ENCODE measurements at regions not wholly inside any gene's neighbourhood (a gene's known extent, or its start where the extent isn't known, plus 50 kb on each side); places are given as distances from the start of the nearest gene placed in this dataset.

DNA sequence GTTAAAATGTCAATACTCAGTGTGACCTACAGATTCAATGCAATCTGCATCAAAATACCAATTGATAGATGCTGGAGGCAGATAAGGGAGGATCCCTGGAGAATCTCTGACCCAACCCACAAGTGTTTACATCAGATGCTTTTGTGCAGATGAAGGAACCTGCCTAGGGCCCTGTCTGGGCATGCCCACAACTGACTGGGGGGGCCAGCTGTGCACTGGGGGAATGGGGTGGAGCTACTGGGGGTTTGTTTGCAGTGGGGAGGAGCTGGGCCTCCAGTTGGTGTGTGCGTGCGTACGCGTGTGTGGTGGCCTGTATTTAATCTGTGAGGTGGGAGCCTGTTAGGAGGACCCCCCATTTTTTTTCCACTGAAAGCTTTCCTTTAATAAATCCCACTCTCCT, 244.9 kb downstream of the TRIM36 start:
- TF ChIP-seq ELF1 (IDR thresholded peaks at IDR 0.05; ENCODE audit: borderline replicate concordance, low read depth), result no peak
- TF ChIP-seq POLR2AphosphoS5 (IDR thresholded peaks at IDR 0.05; ENCODE audit: low read depth, low read length), result no peak
- TF ChIP-seq SRF (IDR thresholded peaks at IDR 0.05; ENCODE audit: low read depth), result no peak
- TF ChIP-seq, protein P1, sequence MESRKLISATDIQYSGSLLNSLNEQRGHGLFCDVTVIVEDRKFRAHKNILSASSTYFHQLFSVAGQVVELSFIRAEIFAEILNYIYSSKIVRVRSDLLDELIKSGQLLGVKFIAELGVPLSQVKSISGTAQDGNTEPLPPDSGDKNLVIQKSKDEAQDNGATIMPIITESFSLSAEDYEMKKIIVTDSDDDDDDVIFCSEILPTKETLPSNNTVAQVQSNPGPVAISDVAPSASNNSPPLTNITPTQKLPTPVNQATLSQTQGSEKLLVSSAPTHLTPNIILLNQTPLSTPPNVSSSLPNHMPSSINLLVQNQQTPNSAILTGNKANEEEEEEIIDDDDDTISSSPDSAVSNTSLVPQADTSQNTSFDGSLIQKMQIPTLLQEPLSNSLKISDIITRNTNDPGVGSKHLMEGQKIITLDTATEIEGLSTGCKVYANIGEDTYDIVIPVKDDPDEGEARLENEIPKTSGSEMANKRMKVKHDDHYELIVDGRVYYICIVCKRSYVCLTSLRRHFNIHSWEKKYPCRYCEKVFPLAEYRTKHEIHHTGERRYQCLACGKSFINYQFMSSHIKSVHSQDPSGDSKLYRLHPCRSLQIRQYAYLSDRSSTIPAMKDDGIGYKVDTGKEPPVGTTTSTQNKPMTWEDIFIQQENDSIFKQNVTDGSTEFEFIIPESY (IDR thresholded peaks at IDR 0.05; ENCODE audit: extremely low read depth, insufficient replicate concordance, low read length), result no peak
- TF ChIP-seq, protein P2, sequence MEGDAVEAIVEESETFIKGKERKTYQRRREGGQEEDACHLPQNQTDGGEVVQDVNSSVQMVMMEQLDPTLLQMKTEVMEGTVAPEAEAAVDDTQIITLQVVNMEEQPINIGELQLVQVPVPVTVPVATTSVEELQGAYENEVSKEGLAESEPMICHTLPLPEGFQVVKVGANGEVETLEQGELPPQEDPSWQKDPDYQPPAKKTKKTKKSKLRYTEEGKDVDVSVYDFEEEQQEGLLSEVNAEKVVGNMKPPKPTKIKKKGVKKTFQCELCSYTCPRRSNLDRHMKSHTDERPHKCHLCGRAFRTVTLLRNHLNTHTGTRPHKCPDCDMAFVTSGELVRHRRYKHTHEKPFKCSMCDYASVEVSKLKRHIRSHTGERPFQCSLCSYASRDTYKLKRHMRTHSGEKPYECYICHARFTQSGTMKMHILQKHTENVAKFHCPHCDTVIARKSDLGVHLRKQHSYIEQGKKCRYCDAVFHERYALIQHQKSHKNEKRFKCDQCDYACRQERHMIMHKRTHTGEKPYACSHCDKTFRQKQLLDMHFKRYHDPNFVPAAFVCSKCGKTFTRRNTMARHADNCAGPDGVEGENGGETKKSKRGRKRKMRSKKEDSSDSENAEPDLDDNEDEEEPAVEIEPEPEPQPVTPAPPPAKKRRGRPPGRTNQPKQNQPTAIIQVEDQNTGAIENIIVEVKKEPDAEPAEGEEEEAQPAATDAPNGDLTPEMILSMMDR (IDR thresholded peaks at IDR 0.05 in 2 of 3, conservative IDR thresholded peaks at IDR 0.05 in 1 of 3; ENCODE audit: borderline replicate concordance in 1 of 3, insufficient read depth in 1 of 3, low read depth in 2 of 3, low read length in 2 of 3), result no peak
- no peak for TF ChIP-seq ZFX (IDR thresholded peaks at IDR 0.05)
- no peak for TF ChIP-seq RAD21 (IDR thresholded peaks at IDR 0.05; ENCODE audit: low read depth)
- TF ChIP-seq TCF7L2 (IDR thresholded peaks at IDR 0.05; ENCODE audit: borderline replicate concordance, extremely low read depth, insufficient read depth, insufficient read length), result no peak
- no peak for TF ChIP-seq CEBPB (IDR thresholded peaks at IDR 0.05; ENCODE audit: low read depth)
- no peak for TF ChIP-seq CBX3 (IDR thresholded peaks at IDR 0.05; ENCODE audit: low read depth)
- TF ChIP-seq FOSL1 (IDR thresholded peaks at IDR 0.05; ENCODE audit: low read depth), result no peak
- no peak for TF ChIP-seq ZNF274 (IDR thresholded peaks at IDR 0.05; ENCODE audit: low read depth, low read length)
- no peak for TF ChIP-seq EZH2 (IDR thresholded peaks at IDR 0.05)
- TF ChIP-seq POLR2A (IDR thresholded peaks at IDR 0.05; ENCODE audit: borderline replicate concordance, extremely low read depth, insufficient read depth, insufficient read length), result no peak
- TF ChIP-seq SIN3A (IDR thresholded peaks at IDR 0.05; ENCODE audit: low read depth), result no peak
- TF ChIP-seq, protein P3, sequence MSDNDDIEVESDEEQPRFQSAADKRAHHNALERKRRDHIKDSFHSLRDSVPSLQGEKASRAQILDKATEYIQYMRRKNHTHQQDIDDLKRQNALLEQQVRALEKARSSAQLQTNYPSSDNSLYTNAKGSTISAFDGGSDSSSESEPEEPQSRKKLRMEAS (IDR thresholded peaks at IDR 0.05), result no peak
- TF ChIP-seq YY1 (IDR thresholded peaks at IDR 0.05; ENCODE audit: extremely low read depth, insufficient replicate concordance, low read depth, low read length), result no peak
- no peaks in the 10 kb centered on the region for H3K27me3 ChIP-seq (ENCODE audit: insufficient read depth, low read length)
- no peak overlapping the region for H3K4me3 ChIP-seq (replicated peaks in 1 of 2; ENCODE audit: low read depth in 1 of 2, low read length in 2 of 2)
- no peak overlapping the region for H2AFZ ChIP-seq (ENCODE audit: low read depth, low read length, poor library complexity, severe bottlenecking)
- no peak overlapping the region for H3K9ac ChIP-seq (ENCODE audit: low read length)
- no peak for DNase-seq (ENCODE audit: low read depth, low spot score)
- H3K79me2 ChIP-seq (ENCODE audit: insufficient read depth, low read length), result no peaks in the 10 kb centered on the region
- no peaks in the 10 kb centered on the region for H3K4me1 ChIP-seq (ENCODE audit: control insufficient read depth in 1 of 2, insufficient read depth in 2 of 2, low read length in 2 of 2)
- no peak overlapping the region for H3K4me2 ChIP-seq (ENCODE audit: low read length)
- intact Hi-C loops (cut with micrococcal nuclease), result no loop called here
- CTCF ChIA-PET, result no interaction called here
- POLR2A ChIA-PET, result no interaction called here
- RAD21 ChIA-PET (ENCODE audit: low non-redundant PET in 1 of 2, low total read pairs in 2 of 2, uncharacterized antibody in 2 of 2, unreplicated experiment in 2 of 2), result no interaction called here
- BruUV-seq (replicated peaks), result no TSS peak
- H3K9me2 ChIP-seq (ENCODE audit: insufficient read depth), result no peaks in the 10 kb centered on the region
- H3K36me3 ChIP-seq (ENCODE audit: control insufficient read depth in 1 of 2, insufficient read depth in 2 of 2, low read length in 2 of 2), result no peaks in the 10 kb centered on the region
- no peaks in the 10 kb centered on the region for H3K9me3 ChIP-seq (ENCODE audit: control insufficient read depth in 1 of 2, insufficient read depth in 1 of 2, low read depth in 1 of 2, low read length in 2 of 2)
- H4K20me1 ChIP-seq (ENCODE audit: insufficient read depth), result no peaks in the 10 kb centered on the region
- ATAC-seq, result peak; percentile 55; the same call in 1 of the 2 replicates
- no peak overlapping the region for H3K27ac ChIP-seq (ENCODE audit: low read depth, low read length)
